Left ventricle myocardium inferior (tissue), 1 donor: ENCODE measurements at regions not wholly inside any gene's neighbourhood (a gene's known extent, or its start where the extent isn't known, plus 50 kb on each side); places are given as distances from the start of the nearest gene placed in this dataset.

ENCODE experiments used
- DNase-seq: peaks from one replicate; pipeline ENCODE4 v3.0.0-alpha.2; 2020
- H3K27ac ChIP-seq: fragments of 200-600 bp; replicated peaks from 2 replicates; pipeline ENCODE4 v1.8.0; 2021
- H3K27me3 ChIP-seq: fragments of 200-600 bp; 2 replicates; pipeline ENCODE4 v1.8.0; 2021; ENCODE audit warnings: low read depth
- H3K36me3 ChIP-seq: fragments of 200-600 bp; 2 replicates; pipeline ENCODE4 v1.8.0; 2021
- H3K4me1 ChIP-seq: fragments of 200-600 bp; 2 replicates; pipeline ENCODE4 v1.8.0; 2021
- H3K4me3 ChIP-seq: fragments of 200-600 bp; 2 replicates; pipeline ENCODE4 v1.8.0; 2021; ENCODE audit warnings: mild to moderate bottlenecking, moderate library complexity
- H3K9me3 ChIP-seq: fragments of 200-600 bp; replicated peaks from 2 replicates; pipeline ENCODE4 v1.8.0; 2021
- intact Hi-C: fragments of 100-400 bp; cut with micrococcal nuclease; formaldehyde crosslinking; loops from one replicate; pipeline ENCODE4 v1.11.0; 2022
- TF ChIP-seq, protein P1 (sequence below): fragments of 200-600 bp; IDR thresholded peaks from 2 replicates; pipeline ENCODE4 v1.8.0; 2021; ENCODE audit warnings: antibody characterized with exemption, mild to moderate bottlenecking, borderline replicate concordance
- donor health status: DM: no; HTN: yes; CAD: no; lungs with severe emphysema.

- Histone ChIP-seq H3K4me3 (no peak overlapping the region), H3K9me3 (no peaks in the 10 kb centered on the region), H3K27me3 (no peaks in the 10 kb centered on the region), H3K36me3 (no peaks in the 10 kb centered on the region), H3K27ac (no peak overlapping the region), H3K4me1 (no peaks in the 10 kb centered on the region)
- intact Hi-C loops: no loop called here
- DNase-seq: no peak
- TF ChIP-seq, protein P1, sequence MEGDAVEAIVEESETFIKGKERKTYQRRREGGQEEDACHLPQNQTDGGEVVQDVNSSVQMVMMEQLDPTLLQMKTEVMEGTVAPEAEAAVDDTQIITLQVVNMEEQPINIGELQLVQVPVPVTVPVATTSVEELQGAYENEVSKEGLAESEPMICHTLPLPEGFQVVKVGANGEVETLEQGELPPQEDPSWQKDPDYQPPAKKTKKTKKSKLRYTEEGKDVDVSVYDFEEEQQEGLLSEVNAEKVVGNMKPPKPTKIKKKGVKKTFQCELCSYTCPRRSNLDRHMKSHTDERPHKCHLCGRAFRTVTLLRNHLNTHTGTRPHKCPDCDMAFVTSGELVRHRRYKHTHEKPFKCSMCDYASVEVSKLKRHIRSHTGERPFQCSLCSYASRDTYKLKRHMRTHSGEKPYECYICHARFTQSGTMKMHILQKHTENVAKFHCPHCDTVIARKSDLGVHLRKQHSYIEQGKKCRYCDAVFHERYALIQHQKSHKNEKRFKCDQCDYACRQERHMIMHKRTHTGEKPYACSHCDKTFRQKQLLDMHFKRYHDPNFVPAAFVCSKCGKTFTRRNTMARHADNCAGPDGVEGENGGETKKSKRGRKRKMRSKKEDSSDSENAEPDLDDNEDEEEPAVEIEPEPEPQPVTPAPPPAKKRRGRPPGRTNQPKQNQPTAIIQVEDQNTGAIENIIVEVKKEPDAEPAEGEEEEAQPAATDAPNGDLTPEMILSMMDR: no peak
Measured at GRCh38 chr13:83563499-83563898, 318.8 kb downstream of the SLITRK1 start.

GRCh38 chr13:83557845-83558244 lies 324.4 kb downstream of the SLITRK1 start:
- Histone ChIP-seq H3K27ac (no peak overlapping the region), H3K4me1 (no peaks in the 10 kb centered on the region), H3K27me3 (no peaks in the 10 kb centered on the region), H3K9me3 (no peaks in the 10 kb centered on the region), H3K36me3 (no peaks in the 10 kb centered on the region), H3K4me3 (no peak overlapping the region)
- no peak for DNase-seq
- TF ChIP-seq, protein P1: no peak
- intact Hi-C loops: no loop called here

DNA sequence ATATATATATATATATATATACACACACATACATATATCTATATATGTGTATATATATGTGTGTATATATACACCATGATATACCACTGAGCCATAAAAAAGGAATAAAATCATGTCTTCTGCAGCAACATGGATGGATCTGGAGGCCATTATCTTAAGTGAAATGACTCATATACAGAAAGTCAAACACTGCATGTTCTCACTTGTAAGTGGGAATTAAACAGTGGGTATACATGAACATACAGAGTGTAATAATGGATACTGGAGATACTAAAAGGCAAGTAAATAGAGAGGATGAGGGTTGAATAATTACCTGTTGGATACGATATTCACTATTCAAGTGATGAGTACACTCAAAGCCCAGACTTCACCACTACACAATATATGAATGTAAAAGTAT lies 332.6 kb downstream of the SLITRK1 start:
- Histone ChIP-seq H3K9me3 (peaks cover 18% of the 10 kb centered on the region), H3K4me1 (no peaks in the 10 kb centered on the region), H3K4me3 (no peak overlapping the region), H3K36me3 (no peaks in the 10 kb centered on the region), H3K27ac (no peak overlapping the region), H3K27me3 (no peaks in the 10 kb centered on the region)
- intact Hi-C loops: no loop called here
- DNase-seq: no peak
- TF ChIP-seq, protein P1: no peak

- H3K4me1 ChIP-seq: no peaks in the 10 kb centered on the region
- H3K36me3 ChIP-seq: no peaks in the 10 kb centered on the region
- no peaks in the 10 kb centered on the region for H3K27me3 ChIP-seq
- TF ChIP-seq, protein P1: no peak
- intact Hi-C loops: no loop called here
- no peak overlapping the region for H3K27ac ChIP-seq
- no peak overlapping the region for H3K4me3 ChIP-seq
- H3K9me3 ChIP-seq: peaks cover 20% of the 10 kb centered on the region
- DNase-seq: no peak
Measured at GRCh38 chr13:83547043-83547442, 335.2 kb downstream of the SLITRK1 start.

DNA sequence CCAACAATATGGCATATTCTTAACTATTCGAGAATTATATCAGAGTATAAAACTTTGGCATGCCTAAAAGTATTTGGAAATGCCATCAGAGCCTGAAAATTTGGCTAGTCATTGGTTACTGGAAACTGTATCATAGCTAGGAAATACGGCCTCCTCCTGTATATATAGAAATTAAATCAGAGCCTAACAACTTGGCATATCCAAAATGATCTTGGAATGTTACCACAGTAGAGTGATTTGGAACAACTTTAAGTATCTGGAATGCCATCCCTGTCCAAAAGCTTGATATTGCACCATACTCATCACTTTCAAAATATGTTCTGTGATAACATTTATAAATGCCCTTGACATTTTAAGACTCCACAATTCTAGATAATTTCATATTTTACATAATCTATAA lies 335.8 kb downstream of the SLITRK1 start:
- Histone ChIP-seq H3K27ac (no peak overlapping the region), H3K4me3 (no peak overlapping the region), H3K4me1 (no peaks in the 10 kb centered on the region), H3K27me3 (no peaks in the 10 kb centered on the region), H3K36me3 (no peaks in the 10 kb centered on the region), H3K9me3 (peaks cover 20% of the 10 kb centered on the region)
- no peak for DNase-seq
- TF ChIP-seq, protein P1: no peak
- intact Hi-C loops: no loop called here

- peaks cover 45% of the 10 kb centered on the region for H3K9me3 ChIP-seq
- H3K27ac ChIP-seq: no peak overlapping the region
- no peak for DNase-seq
- H3K4me1 ChIP-seq: no peaks in the 10 kb centered on the region
- H3K4me3 ChIP-seq: no peak overlapping the region
- H3K27me3 ChIP-seq: no peaks in the 10 kb centered on the region
- intact Hi-C loops: no loop called here
- H3K36me3 ChIP-seq: no peaks in the 10 kb centered on the region
- TF ChIP-seq, protein P1: no peak
Measured at GRCh38 chr13:83538636-83539035, 343.6 kb downstream of the SLITRK1 start.
